Keratinocyte (primary cell): ENCODE measurements at regions not wholly inside any gene's neighbourhood (a gene's known extent, or its start where the extent isn't known, plus 50 kb on each side); places are given as distances from the start of the nearest gene placed in this dataset.

Source experiments
- DNase-seq: peaks from one replicate; pipeline ENCODE4 v3.0.0-alpha.2; 2011; ENCODE audit warnings: low read depth, missing footprints, low spot score
- FAIRE-seq: peaks from 2 replicates; lab custom pipeline; 2011; peaks lifted over from hg19 to GRCh38; lab: Jason Lieb, UNC
- H2AFZ ChIP-seq: 2 replicates; pipeline ENCODE4 v1.6.0; 2012; ENCODE audit warnings: low read length, control low read depth, inconsistent platforms; ENCODE audit not compliant: control insufficient read depth
- H3K27ac ChIP-seq: 2 replicates; pipeline ENCODE4 v1.5.1; 2011; ENCODE audit warnings: low read length; ENCODE audit not compliant: control insufficient read depth, insufficient read depth
- H3K27me3 ChIP-seq: 3 replicates; pipeline ENCODE4 v1.6.0; 2011; ENCODE audit warnings: low read length; ENCODE audit not compliant: control insufficient read depth, insufficient read depth; ENCODE audit errors: extremely low read depth
- H3K36me3 ChIP-seq, 2 experiments: 2 replicates in 1 of 2; 3 replicates in 1 of 2; pipeline ENCODE4 v1.5.1; 2011; ENCODE audit warnings: low read length in 2 of 2, mild to moderate bottlenecking in 1 of 2; ENCODE audit not compliant: control insufficient read depth in 2 of 2, insufficient read depth in 2 of 2; ENCODE audit errors: extremely low read depth in 1 of 2
- H3K4me1 ChIP-seq: 3 replicates; pipeline ENCODE4 v1.5.1; 2011; ENCODE audit warnings: low read length; ENCODE audit not compliant: control insufficient read depth, insufficient read depth; ENCODE audit errors: extremely low read depth
- H3K4me2 ChIP-seq: 3 replicates; pipeline ENCODE4 v1.6.0; 2011; ENCODE audit warnings: low read depth, low read length; ENCODE audit not compliant: control insufficient read depth, insufficient read depth; ENCODE audit errors: extremely low read depth
- H3K4me3 ChIP-seq, 3 experiments: fragments of 200-600 bp in 1 of 3; sonication (generic) in 1 of 3; 2 replicates in 2 of 3; 3 replicates in 1 of 3; pipeline ENCODE4 v1.5.1; 2011 to 2016; ENCODE audit warnings: low read length in 3 of 3, mild to moderate bottlenecking in 3 of 3, control low read depth in 2 of 3, inconsistent platforms in 1 of 3, low read depth in 1 of 3, mixed read lengths in 1 of 3, mixed run types in 1 of 3, moderate library complexity in 1 of 3; ENCODE audit not compliant: control insufficient read depth in 2 of 3, insufficient read depth in 2 of 3; ENCODE audit errors: extremely low read depth in 1 of 3
- H3K79me2 ChIP-seq: 2 replicates; pipeline ENCODE4 v1.6.0; 2012; ENCODE audit warnings: low read length; ENCODE audit not compliant: control insufficient read depth, insufficient read depth
- H3K9ac ChIP-seq: 3 replicates; pipeline ENCODE4 v1.6.0; 2011; ENCODE audit warnings: low read length; ENCODE audit not compliant: control insufficient read depth, insufficient read depth; ENCODE audit errors: extremely low read depth
- H3K9me1 ChIP-seq: 3 replicates; pipeline ENCODE4 v1.6.0; 2011; ENCODE audit warnings: low read length; ENCODE audit not compliant: control insufficient read depth, insufficient read depth; ENCODE audit errors: extremely low read depth
- H3K9me3 ChIP-seq: 2 replicates; pipeline ENCODE4 v1.5.1; 2012; ENCODE audit warnings: low read depth, low read length; ENCODE audit not compliant: control insufficient read depth
- H4K20me1 ChIP-seq: 3 replicates; pipeline ENCODE4 v1.6.0; 2011; ENCODE audit warnings: low read length; ENCODE audit not compliant: control insufficient read depth, insufficient read depth; ENCODE audit errors: extremely low read depth
- EZH2 ChIP-seq: IDR thresholded peaks from one replicate; pipeline ENCODE4 v1.6.1; 2012; ENCODE audit warnings: inconsistent platforms, mild to moderate bottlenecking, low read length, moderate library complexity
- dilution Hi-C: fragments of 300-500 bp; cut with MboI; formaldehyde crosslinking; loops from one replicate; pipeline ENCODE4 v1.7.0; 2020; ENCODE audit warnings: low sequenced_read_pairs; ENCODE audit not compliant: extremely low pct_ligation_motif_present
- TF ChIP-seq, protein P1 (sequence below), 3 experiments: IDR thresholded peaks in 1 of 3; conservative IDR thresholded peaks in 1 of 3; optimal IDR thresholded peaks in 1 of 3; 2 replicates in 2 of 3; 3 replicates in 1 of 3; pipeline versions ENCODE3 to v1.5.1; 2011; ENCODE audit warnings: low read length in 3 of 3, mild to moderate bottlenecking in 3 of 3, moderate library complexity in 2 of 3, control low read depth in 1 of 3, inconsistent platforms in 1 of 3; ENCODE audit not compliant: insufficient read depth in 2 of 3; ENCODE audit errors: extremely low read depth in 1 of 3

- Histone ChIP-seq H4K20me1 (no peaks in the 10 kb centered on the region), H3K27ac (no peak overlapping the region), H3K9me3 (peaks cover 2% of the 10 kb centered on the region), H3K27me3 (no peaks in the 10 kb centered on the region), H3K4me3 (no peak overlapping the region), H3K4me1 (no peaks in the 10 kb centered on the region), H3K9ac (no peak overlapping the region), H2AFZ (no peak overlapping the region), H3K4me2 (no peak overlapping the region), H3K79me2 (no peaks in the 10 kb centered on the region), H3K36me3 (no peaks in the 10 kb centered on the region), H3K9me1 (no peaks in the 10 kb centered on the region)
- TF ChIP-seq, protein P1, sequence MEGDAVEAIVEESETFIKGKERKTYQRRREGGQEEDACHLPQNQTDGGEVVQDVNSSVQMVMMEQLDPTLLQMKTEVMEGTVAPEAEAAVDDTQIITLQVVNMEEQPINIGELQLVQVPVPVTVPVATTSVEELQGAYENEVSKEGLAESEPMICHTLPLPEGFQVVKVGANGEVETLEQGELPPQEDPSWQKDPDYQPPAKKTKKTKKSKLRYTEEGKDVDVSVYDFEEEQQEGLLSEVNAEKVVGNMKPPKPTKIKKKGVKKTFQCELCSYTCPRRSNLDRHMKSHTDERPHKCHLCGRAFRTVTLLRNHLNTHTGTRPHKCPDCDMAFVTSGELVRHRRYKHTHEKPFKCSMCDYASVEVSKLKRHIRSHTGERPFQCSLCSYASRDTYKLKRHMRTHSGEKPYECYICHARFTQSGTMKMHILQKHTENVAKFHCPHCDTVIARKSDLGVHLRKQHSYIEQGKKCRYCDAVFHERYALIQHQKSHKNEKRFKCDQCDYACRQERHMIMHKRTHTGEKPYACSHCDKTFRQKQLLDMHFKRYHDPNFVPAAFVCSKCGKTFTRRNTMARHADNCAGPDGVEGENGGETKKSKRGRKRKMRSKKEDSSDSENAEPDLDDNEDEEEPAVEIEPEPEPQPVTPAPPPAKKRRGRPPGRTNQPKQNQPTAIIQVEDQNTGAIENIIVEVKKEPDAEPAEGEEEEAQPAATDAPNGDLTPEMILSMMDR (optimal IDR thresholded peaks at IDR 0.05 in 1 of 3, IDR thresholded peaks at IDR 0.05 in 1 of 3, conservative IDR thresholded peaks at IDR 0.05 in 1 of 3; ENCODE audit: extremely low read depth in 1 of 3, insufficient read depth in 2 of 3, low read length in 3 of 3), result no peak
- TF ChIP-seq EZH2, result no peak
- no peak for FAIRE-seq
- dilution Hi-C loops, result no loop called here
- DNase-seq, result no peak
Observed at GRCh38 chr6:165777680-165778079, 114.6 kb upstream of the PDE10A start.

GRCh38 chr6:165776691-165777090, 113.7 kb upstream of the PDE10A start:
- Histone ChIP-seq H3K4me3 (no peak overlapping the region), H3K27ac (no peak overlapping the region), H2AFZ (no peak overlapping the region), H3K4me2 (no peak overlapping the region), H3K4me1 (no peaks in the 10 kb centered on the region), H4K20me1 (no peaks in the 10 kb centered on the region), H3K9me1 (no peaks in the 10 kb centered on the region), H3K27me3 (no peaks in the 10 kb centered on the region), H3K9ac (no peak overlapping the region), H3K9me3 (peaks cover 2% of the 10 kb centered on the region), H3K36me3 (no peaks in the 10 kb centered on the region), H3K79me2 (no peaks in the 10 kb centered on the region)
- DNase-seq, result no peak
- TF ChIP-seq EZH2, result no peak
- TF ChIP-seq, protein P1 (optimal IDR thresholded peaks at IDR 0.05 in 1 of 3, IDR thresholded peaks at IDR 0.05 in 1 of 3, conservative IDR thresholded peaks at IDR 0.05 in 1 of 3; ENCODE audit: extremely low read depth in 1 of 3, insufficient read depth in 2 of 3, low read length in 3 of 3), result no peak
- FAIRE-seq, result no peak
- dilution Hi-C loops, result no loop called here
